GM12874 (cell line): ENCODE measurements at regions not wholly inside any gene's neighbourhood (a gene's known extent, or its start where the extent isn't known, plus 50 kb on each side); places are given as distances from the start of the nearest gene placed in this dataset.

Source experiments
- CTCF ChIP-seq: IDR thresholded peaks from 2 replicates; pipeline ENCODE4 v1.5.1; 2011; ENCODE audit warnings: low read depth, mild to moderate bottlenecking, control low read depth, low read length, moderate library complexity; ENCODE audit not compliant: insufficient read depth

GRCh38 chr16:25487888-25488287 is 203.9 kb upstream of the HS3ST4 start:
- no peak for TF ChIP-seq CTCF

DNA sequence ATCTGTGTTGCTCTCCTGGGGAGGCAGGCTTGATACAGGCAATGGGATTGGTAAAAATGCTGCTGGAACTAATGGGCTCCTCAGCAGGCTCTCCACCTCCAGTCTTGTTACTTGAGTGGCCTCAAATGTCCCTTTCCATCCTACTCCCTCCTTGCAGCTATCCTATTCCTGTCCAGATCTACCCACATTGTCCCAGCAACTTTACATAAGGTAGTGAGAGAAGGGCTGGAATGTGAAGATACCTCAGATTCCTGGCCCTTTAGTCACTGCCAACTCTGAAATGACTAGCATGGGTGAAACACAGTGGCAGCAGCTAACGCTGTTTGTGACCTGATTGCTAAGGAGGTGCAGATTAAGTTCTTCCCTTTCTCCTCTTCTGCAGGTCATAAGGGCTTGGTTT is 210.1 kb upstream of the HS3ST4 start:
- no peak for TF ChIP-seq CTCF

DNA sequence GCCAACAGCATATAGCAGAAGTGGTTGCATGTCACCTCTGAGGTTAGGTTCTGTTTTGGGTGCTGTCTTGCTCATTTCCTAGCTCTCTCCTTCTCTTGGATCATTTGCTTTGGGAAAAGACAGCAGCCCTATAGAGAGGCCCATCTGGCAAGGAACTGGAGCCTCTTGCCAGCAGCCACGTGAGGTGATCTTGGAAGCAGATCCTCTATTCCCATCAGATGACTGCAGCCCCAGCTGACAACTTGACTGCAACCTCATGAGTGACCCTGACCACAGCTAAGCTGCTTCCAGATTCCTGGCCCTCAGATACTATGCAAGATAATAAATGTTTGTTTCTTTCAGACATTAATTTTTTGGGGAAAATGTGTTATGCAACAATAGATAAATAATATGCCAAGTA is 213.3 kb upstream of the HS3ST4 start:
- TF ChIP-seq CTCF, result no peak

DNA sequence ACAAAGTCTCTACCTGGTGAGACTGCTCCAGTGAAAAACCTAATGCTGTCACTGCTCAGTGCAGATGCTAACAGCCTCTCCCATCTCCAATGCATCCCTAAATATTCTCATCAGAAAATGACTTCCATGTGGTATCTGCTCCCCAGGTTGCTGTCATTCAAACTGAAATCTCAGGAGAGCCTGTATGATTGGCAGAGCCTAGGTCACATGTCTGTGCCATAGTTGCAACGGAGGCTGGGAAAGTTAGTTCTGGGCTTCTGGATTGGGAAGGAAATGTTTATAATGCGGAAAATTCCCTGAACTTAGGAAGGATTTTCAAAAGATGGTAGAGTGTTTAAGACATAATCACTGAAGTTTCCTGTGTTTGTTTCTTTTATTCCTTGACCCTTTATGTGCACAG is 206.4 kb upstream of the ZKSCAN2 start:
- no peak for TF ChIP-seq CTCF

- TF ChIP-seq CTCF, result no peak
These were observed 192.2 kb upstream of the ZKSCAN2 start for GRCh38 chr16:25449802-25450201.

DNA sequence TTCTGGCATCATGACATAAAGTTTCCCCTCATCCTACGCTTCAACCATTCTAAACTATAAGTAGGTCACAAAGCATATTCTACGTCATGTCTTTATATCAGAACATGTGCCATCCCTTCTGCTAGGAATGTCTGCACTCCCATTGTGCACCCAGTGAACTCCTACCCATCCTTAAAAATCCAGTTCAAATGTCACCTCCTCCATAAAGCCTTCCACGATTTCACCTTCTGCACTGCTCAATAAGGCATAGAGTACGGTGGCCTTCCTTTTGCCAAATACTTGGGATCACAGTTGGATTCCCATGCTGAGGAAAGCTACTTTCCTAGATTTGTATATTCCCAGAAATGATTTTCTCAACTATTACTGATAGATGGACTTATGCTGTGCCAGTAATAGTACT is 186.3 kb upstream of the ZKSCAN2 start:
- no peak for TF ChIP-seq CTCF

- no peak for TF ChIP-seq CTCF
These were observed 176.4 kb upstream of the ZKSCAN2 start for GRCh38 chr16:25434064-25434463.

DNA sequence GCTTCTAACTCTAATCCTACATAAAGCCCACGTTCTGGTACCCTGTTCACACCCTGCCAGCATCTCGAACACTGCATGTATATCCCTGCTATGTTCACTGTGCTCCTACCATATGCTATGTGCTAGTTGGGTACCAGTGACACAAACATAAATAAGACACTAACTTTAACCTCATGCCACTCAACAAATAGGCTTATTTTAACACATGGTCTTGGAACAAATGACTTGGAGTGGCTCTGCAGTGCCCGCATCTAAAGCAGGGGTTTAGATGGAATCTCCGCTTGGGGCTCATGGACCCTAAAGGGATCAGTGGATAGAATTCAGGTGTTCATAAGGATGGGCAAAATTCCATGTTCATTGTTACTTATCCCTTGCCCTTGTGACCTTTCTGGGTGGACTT is 175.7 kb upstream of the ZKSCAN2 start:
- TF ChIP-seq CTCF, result no peak
